ENCODE measurements at regions not wholly inside any gene's neighbourhood (a gene's known extent, or its start where the extent isn't known, plus 50 kb on each side); places are given as distances from the start of the nearest gene placed in this dataset.

DNA sequence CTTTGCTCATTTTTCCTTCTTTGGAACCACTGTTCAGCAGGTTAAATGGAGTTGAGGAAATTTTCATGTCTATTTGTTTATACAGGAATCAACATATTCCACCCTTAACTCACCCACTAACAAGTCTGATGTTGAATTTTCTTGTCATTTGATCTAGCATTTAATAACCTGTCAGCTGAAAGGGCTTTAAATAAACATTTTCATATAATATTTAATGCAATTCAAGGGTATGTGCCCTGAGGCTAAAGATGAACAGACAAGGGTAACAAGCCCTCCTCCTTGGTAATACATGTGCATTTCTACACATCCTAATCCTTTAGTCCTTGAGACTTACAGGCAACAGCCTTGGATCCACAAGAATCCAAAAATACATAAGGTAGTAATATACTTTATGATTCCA lies 435.0 kb upstream of the NR2F2 start:
- CTCF ChIA-PET: interaction anchor here (1.0 kb wide), 1 partner anchor 10 kb away, joined by 3 read pairs; no protein-coding TSS in a partner anchor
- no peak overlapping the region for H3K27ac Mint-ChIP-seq (ENCODE audit: unreplicated experiment)
- DNase-seq: no peak
- no peaks in the 10 kb centered on the region for H3K9me3 Mint-ChIP-seq (ENCODE audit: low read depth, unreplicated experiment)
- H3K4me3 Mint-ChIP-seq (ENCODE audit: low read depth, unreplicated experiment): no peak overlapping the region
- no TSS peak for BruUV-seq (replicated peaks)
- TF ChIP-seq, protein P1, sequence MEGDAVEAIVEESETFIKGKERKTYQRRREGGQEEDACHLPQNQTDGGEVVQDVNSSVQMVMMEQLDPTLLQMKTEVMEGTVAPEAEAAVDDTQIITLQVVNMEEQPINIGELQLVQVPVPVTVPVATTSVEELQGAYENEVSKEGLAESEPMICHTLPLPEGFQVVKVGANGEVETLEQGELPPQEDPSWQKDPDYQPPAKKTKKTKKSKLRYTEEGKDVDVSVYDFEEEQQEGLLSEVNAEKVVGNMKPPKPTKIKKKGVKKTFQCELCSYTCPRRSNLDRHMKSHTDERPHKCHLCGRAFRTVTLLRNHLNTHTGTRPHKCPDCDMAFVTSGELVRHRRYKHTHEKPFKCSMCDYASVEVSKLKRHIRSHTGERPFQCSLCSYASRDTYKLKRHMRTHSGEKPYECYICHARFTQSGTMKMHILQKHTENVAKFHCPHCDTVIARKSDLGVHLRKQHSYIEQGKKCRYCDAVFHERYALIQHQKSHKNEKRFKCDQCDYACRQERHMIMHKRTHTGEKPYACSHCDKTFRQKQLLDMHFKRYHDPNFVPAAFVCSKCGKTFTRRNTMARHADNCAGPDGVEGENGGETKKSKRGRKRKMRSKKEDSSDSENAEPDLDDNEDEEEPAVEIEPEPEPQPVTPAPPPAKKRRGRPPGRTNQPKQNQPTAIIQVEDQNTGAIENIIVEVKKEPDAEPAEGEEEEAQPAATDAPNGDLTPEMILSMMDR (IDR thresholded peaks at IDR 0.05; ENCODE audit: unreplicated experiment): no peak
- no peaks in the 10 kb centered on the region for H3K27me3 Mint-ChIP-seq (ENCODE audit: unreplicated experiment)
- intact Hi-C loops (cut with micrococcal nuclease; ENCODE audit: unreplicated experiment): no loop called here
- H3K4me1 Mint-ChIP-seq (ENCODE audit: low read depth, unreplicated experiment): peaks cover 5% of the 10 kb centered on the region
- H3K36me3 Mint-ChIP-seq (ENCODE audit: insufficient read depth, unreplicated experiment): no peaks in the 10 kb centered on the region

DNA sequence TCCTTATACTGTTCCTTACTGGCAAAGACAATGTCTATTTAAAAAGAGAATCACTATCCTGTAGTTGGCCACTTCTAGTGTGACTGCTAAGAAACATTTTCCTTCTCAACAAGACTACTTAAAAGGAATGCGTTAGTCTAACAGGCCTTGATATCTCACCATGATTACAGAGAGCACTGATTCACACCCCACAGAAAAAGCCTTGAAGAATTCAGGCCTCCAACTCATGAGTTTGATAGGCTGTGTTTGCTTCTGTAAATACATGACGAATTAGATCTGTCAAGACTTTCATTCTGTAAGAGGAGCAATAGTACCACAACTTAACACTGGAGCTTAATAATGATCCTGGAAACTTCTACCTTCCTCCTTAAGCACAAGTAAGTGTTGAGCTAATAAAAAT lies 432.8 kb upstream of the NR2F2 start:
- TF ChIP-seq, protein P1 (IDR thresholded peaks at IDR 0.05; ENCODE audit: unreplicated experiment): no peak
- intact Hi-C loops (cut with micrococcal nuclease; ENCODE audit: unreplicated experiment): no loop called here
- no peaks in the 10 kb centered on the region for H3K36me3 Mint-ChIP-seq (ENCODE audit: insufficient read depth, unreplicated experiment)
- no peaks in the 10 kb centered on the region for H3K27me3 Mint-ChIP-seq (ENCODE audit: unreplicated experiment)
- H3K27ac Mint-ChIP-seq (ENCODE audit: unreplicated experiment): no peak overlapping the region
- no peak overlapping the region for H3K4me3 Mint-ChIP-seq (ENCODE audit: low read depth, unreplicated experiment)
- no TSS peak for BruUV-seq (replicated peaks)
- CTCF ChIA-PET: no interaction called here
- H3K4me1 Mint-ChIP-seq (ENCODE audit: low read depth, unreplicated experiment): no peaks in the 10 kb centered on the region
- DNase-seq: no peak
- H3K9me3 Mint-ChIP-seq (ENCODE audit: low read depth, unreplicated experiment): no peaks in the 10 kb centered on the region

DNA sequence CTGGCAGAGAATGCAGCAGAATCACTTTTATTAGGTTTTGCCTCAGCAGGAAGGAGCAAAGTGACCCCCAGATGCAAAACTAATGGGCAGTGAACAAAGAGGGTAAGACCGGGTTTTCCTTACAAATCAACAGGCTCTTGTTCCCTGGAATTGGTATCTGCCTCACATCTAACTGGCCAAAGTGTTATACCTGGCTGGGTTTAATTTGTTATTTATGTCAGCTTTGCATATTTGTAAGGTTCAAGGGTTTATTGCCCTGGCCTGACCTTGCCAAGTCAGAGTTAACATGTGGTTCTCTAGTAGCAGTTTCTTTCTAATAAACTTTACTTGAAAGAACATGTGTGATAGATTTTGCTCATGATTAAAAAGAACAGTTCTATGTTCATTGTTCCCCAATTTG lies 431.7 kb upstream of the NR2F2 start:
- H3K4me1 Mint-ChIP-seq (ENCODE audit: low read depth, unreplicated experiment): no peaks in the 10 kb centered on the region
- TF ChIP-seq, protein P1 (IDR thresholded peaks at IDR 0.05; ENCODE audit: unreplicated experiment): no peak
- CTCF ChIA-PET: no interaction called here

DNA sequence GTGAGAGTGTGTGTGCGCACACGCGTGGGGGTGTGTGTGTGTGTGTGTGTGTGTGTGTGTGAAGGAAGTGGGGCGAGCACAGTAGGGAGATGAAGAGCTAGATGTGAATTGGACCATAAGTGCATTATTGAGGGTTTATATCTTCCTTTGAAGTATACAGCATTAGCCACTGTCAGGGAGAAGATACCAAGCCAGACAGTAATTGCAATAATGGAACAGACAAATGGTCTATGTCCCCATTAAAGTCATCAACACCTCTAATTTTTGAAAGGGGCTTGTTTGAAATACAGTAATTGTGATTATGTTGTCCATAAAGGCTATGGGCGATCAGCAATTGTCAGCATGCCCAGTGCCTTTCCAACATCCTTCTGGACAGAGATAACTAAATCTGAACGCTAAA lies 429.2 kb upstream of the NR2F2 start:
- Mint-ChIP-seq H3K4me3 (ENCODE audit: low read depth, unreplicated experiment) (no peak overlapping the region), H3K36me3 (ENCODE audit: insufficient read depth, unreplicated experiment) (no peaks in the 10 kb centered on the region), H3K27ac (ENCODE audit: unreplicated experiment) (no peak overlapping the region), H3K27me3 (ENCODE audit: unreplicated experiment) (no peaks in the 10 kb centered on the region), H3K9me3 (ENCODE audit: low read depth, unreplicated experiment) (no peaks in the 10 kb centered on the region), H3K4me1 (ENCODE audit: low read depth, unreplicated experiment) (no peaks in the 10 kb centered on the region)
- CTCF ChIA-PET: no interaction called here
- TF ChIP-seq, protein P1 (IDR thresholded peaks at IDR 0.05; ENCODE audit: unreplicated experiment): no peak
- intact Hi-C loops (cut with micrococcal nuclease; ENCODE audit: unreplicated experiment): no loop called here
- BruUV-seq (replicated peaks): no TSS peak
- no peak for DNase-seq

More for the DNA sequence above, 431.7 kb upstream of the NR2F2 start:
- intact Hi-C loops (cut with micrococcal nuclease; ENCODE audit: unreplicated experiment): no loop called here
- no peaks in the 10 kb centered on the region for H3K9me3 Mint-ChIP-seq (ENCODE audit: low read depth, unreplicated experiment)
- no peaks in the 10 kb centered on the region for H3K27me3 Mint-ChIP-seq (ENCODE audit: unreplicated experiment)
- no peak overlapping the region for H3K4me3 Mint-ChIP-seq (ENCODE audit: low read depth, unreplicated experiment)
- no TSS peak for BruUV-seq (replicated peaks)
- DNase-seq: no peak
- no peaks in the 10 kb centered on the region for H3K36me3 Mint-ChIP-seq (ENCODE audit: insufficient read depth, unreplicated experiment)
- H3K27ac Mint-ChIP-seq (ENCODE audit: unreplicated experiment): no peak overlapping the region

Data from Calu3 (cell line).